ENCODE measurements at regions not wholly inside any gene's neighbourhood (a gene's known extent, or its start where the extent isn't known, plus 50 kb on each side); places are given as distances from the start of the nearest gene placed in this dataset.

DNA sequence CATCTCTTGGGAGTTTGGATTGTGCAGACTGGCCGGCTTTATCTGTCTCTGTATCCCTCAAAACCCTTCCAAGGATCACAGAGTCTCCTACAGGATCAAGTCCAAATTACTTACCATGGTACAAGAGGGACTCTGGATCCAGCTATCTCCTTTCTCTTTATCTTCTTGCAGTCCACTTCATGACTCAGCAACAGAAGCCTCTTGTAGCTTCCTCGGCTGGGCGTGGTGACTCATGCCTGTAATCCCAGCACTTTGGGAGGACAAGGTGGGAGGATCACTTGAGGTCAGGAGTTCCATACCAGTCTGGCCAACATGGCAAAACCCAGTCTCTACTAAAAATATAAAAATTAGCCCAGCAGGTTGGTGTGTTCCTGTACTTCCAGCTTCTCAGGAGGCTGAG is 189.7 kb downstream of the BCAT1 start:
- no peak for DNase-seq

DNA sequence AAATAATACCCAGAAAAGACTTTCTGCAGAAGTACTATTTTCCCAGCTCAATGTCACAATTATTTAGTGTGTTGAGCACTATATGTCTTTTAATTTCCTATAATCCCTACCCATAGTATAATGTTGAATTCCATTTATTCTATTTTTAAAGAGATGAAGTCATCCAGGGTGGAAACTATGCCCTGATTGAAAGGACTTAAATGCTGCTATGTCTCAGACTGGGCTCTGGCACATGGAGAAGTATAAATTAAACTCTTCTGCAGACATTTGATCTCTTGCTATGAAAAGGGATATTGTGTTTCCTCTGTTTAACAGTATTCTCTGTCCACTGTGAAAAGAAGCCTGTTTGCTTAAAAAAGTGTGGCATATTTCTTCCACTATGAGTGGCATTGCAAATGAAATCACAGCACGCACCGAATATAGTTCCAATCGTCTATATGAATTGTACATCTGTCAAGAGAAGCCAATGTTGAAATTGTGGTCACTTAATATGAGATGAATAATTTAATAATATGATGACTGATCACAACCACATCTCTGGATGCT is 192.3 kb downstream of the BCAT1 start:
- DNase-seq: no peak

DNA sequence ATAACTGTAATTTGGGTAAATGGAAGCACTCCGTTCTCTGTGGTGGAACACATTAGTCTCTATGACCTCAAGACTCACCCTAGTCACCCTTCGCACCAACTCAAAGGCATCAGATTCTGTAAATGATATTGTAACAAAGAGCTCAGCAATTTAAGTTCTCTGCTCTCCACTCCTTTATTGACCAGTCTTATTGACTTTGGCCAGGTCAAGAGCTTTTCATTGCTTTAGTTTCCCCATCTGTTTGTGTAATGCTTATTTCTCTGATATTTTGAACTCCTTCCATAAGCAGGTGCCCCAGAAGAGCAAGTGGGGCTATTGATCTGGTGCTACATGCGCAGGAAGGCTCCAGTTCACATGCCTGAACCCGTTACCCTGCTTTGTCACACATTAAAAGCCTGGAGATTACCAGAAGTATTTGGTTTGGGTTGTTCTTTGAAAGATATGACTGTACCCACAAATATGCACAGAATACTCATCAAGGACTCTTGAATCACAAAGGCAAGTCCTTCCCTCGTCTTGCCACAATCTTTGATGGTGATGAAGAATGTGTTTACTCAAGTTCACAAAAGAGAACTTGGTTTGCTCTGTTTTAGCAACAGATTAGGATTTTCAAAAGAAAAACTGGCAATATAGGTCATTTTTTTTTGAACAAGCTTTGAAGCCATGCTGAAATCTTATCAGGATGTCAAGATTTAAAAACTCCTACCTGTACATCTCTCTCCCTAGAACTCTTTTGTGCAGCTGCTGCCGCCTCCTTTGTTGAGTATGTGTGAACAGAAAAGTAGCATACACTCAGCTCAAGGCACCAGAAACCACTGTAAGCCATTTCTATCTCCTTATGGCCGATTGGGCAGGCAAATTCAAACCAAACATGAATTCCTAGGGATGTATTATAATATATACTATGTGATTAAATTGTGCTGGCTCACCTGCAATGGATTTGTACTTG is 193.9 kb downstream of the BCAT1 start:
- no peak for DNase-seq

DNA sequence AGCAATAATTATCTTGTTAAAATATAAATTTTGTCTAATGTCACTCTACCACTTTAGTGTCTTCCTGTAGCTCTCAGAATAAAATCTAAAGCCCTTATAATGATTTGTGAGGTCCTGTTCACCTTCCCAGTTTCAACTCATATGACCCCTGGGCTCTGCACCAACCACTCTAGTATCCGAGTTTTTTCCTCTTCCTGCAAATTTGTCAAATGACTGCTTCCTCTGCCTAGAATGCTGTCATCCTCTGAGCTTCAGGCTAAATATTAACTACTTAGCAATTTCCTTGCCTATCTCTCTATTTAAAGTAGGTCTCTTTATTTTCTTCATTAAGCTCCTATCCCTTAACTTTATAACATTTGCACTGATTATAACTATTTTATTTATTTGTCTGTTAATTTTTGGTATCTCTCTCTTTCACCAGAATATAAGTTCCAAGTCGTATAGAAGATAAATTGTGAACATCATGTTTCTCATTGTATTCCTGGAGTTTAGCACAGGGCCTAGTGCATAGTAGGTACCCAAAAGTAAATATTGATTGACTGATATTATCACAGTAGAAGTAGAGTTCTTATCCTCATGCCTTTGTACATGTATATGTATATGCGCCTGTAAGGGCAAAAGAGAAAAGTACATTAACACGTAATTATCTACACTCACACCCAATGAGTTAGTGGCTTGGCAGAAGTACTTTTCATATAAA is 196.0 kb downstream of the BCAT1 start:
- no peak for DNase-seq

DNA sequence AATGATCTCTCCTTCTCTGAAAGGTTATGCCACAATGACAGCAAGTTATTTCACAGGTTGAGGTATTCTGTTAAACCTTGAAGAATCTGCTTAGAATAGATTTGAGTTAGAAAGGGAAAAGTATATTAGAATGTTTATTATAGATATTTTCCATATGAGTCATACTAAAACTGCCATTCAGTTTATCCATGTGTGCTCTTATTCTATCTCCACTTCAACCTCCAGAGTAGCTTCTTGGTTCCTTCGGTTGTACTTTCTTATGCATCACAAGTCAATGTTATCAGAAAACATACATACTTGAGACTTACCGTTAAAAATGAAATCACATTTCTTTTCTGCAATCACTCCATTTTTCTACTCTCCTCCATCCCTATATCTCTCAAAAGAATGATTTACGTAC is 197.7 kb downstream of the BCAT1 start:
- DNase-seq: no peak

DNA sequence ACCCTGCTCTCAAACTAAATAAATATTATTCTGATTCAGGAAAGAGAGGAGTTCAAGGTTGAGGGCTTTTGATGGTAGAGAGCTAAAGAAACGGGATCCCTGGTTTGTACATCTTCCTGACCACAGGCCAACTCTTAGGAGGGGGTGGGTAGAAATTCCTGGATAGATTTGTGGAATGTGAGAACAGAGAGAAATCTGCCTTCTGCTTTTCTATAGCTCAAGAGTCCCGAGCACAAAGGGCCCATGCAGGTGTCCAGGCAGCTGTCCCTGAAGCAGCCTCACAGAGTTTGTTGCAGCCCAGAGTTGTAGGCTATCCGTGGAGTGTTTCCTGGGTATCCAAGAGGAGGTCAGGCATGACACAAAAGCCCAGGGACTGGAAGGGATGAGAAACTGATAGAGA is 198.6 kb downstream of the BCAT1 start:
- DNase-seq: no peak

DNA sequence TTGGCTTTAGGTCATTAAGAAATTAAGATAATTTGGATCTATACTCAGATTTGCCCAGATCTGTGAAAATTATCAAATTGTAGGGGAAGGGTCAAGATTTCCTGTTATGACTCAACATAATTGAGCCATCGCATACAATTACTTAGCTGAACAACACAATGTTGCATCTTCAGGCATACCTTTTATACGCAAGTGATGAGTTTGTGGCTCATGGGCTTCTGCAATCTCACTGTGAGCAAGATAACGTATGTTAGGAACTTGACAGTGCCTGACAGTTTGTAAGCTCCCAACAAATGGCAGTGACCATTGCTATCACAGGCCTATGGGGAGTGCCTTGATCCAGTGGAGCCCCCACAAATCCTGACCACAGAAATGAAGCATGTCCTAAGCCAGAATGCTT is 199.7 kb downstream of the BCAT1 start:
- no peak for DNase-seq

DNA sequence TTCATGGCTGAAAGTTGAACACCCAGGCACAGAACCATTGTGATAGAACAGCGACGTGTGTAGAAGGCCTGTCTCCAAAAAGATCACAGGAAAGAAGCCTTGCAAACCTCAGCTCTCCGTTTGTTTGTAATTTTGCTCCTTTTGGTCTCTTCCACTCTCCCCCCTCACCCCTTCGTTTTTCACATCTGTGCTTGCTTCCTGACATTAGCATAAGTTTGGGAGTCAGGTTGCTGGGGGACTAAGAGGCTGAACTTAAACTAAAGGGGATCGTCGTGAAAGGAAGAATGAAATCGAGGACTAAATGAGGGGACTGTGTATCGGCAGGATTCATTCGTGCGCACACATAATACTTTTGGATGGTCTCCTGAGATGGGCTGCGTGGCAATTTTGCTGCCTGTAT is 200.6 kb downstream of the BCAT1 start:
- DNase-seq: no peak

DNA sequence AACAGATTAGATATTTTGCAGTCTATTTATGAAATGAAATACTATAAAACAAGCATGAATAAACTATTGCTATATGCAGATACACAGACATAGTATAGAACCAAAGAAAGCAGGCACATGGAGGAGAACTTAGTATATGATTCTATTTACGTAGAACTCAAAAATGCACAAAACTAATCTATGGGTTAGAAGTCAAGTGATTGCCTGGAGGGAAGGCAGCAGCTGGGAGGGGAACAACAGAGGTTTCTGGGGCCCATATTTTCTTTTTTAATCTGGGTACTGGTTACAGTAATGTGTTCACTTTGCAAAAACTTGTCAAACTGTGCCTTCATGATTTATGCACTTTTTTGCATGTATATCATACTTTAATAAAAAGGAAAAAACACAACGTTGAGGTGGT is 202.0 kb downstream of the BCAT1 start:
- no peak for DNase-seq

DNA sequence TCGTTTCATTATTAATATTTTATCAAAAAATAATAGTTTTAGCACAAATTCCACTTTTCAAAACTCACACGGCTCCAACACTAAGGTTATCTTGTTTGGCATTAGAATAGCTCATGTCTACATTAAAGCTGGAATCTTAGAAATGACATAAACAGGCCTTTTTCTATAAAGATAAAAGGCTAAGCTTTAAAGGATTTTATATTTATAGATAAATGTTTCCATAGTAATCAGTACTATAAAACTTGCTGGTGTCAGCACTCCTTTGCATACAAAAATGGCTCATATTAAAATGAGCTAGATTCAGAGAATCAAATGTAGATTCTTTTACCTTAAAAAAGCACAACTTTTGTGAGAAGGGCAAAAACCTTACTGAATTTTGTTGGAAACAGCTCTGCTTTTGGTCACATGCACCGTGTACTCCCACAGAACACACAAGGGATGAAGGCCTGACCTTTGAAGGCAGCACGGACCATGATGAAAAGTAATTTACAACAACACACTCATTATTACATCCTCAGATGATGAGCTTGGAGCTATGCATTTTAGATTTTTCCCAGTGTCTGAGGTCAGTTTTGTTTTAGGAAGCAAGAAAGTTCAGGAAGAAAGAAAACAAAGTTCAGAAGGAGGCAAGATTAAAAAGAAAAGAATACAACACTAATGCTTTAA is 202.8 kb downstream of the BCAT1 start:
- no peak for DNase-seq

DNA sequence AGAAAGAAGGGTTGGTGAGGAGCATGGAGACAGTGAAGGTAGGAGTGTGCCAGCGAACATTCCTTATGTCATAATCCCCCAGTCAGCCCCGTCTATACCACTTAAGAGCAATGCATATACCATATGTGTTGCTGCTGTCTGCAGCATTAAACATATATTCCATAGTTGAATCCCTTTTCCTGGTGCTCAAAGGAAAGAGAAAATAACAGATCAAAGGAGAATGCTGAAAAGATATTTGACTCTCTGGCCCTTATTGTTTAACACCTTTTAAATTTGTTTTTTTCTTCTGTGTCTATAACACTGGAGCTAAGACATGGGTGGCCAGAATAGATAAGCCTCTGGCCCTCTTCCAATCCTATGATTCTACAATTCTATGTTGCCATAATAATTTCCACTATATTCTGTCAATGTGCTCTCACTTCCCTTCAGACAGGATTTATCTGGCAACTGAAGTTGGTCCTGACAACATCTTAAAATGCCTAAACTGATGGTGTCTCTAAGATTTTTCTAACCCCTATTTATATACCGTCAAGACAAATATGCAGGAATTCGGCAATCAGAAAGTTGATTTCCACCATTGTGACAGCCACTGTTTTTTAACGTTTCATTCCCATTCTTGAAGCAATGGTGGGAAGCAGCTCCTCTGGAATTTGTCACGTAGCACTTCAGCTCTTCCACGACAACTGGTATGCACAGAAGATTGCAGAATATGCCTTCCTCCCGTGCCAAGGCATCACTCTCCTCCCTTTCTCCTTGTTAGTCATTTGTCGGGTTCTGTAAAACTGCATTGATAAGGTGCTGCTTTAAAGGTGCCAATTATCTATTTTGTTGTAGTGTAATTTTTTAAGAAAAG is 204.7 kb downstream of the BCAT1 start:
- no peak for DNase-seq

DNA sequence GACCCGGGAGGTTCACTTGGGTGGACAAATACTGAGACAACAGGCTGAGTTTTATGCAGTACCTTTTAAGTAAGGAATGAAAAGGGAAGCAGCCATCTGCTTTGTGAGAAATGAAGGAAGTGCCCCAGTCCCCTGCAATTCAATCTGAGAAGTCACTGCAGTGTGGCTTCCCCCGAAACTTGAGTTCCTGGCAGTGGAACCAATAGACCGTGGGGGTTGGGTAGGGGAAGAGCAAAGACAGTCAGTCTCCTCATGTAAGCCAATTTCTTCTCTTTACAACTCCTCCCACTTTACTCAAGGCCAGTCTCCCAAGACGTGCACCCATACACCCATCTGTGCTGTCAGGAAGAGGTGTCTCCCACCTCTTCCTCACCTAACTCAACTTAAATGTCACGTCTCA is 206.5 kb downstream of the BCAT1 start:
- DNase-seq: no peak

DNA sequence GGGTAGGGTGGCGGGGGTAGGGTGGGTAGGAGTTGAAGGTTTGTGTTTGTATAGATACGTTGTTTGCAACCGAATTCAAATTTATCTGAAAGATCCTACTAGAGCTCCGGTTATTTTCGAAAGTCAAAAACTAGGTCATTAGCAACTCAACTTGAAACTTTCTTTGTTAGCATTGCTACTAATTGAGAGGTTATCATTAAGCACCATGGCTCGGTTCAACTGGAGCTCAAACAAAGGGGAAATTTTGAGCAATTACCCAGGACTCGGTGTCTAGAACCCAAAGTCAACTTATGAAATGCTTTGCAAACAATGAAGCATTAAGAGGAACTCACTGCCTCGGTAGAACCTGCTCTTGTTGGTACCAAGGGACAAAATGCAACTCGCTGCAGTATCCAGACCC is 207.7 kb downstream of the BCAT1 start:
- no peak for DNase-seq

DNA sequence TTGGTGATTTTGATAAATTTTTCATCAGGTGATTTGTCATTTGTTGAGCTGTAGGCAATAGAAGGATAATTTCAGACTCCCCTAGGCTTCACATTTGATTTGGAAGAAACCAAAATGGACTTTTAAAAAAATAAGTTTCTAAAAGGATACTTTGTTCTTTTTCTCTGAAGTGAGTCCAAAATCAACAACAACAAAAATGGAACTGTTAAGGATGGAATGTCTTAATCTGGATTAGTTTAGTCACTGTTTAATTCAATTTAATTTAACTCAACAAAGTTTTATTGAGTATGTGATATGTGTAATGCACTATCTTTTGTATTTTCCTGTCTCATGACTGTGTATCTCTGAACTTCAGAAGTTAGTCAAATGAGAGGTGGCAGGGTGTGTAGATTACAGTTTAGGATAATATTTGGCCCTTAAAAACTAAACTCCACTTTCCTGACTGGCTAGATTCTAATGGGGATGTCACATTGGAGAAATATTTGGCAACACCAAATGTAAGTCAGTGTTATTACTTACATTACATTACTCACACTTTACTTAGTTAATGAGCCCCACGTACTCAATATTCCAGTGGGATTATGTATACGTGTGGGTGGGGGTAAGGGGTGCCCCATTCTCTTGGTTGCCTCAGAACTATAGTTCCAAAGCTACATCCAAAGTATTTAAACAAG is 209.7 kb downstream of the BCAT1 start:
- no peak for DNase-seq

DNA sequence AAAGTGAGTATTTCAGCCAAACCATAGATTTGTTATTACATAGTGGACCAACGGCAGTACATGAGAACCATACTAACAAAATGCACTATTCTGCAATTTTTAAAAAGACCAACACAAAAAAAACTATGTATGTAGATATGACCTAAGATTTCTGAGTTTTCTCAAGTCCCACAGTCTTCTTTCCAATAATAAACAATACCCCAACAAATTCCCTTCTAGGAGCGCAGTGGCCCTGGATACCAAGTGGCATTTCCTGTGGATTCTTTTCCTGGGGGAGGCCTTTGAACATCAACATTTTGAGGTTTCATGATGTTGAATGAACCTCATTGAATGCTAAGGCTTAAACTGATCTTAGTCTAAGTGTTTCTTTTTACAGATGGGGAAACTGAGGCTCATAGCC is 210.5 kb downstream of the BCAT1 start:
- no peak for DNase-seq

DNA sequence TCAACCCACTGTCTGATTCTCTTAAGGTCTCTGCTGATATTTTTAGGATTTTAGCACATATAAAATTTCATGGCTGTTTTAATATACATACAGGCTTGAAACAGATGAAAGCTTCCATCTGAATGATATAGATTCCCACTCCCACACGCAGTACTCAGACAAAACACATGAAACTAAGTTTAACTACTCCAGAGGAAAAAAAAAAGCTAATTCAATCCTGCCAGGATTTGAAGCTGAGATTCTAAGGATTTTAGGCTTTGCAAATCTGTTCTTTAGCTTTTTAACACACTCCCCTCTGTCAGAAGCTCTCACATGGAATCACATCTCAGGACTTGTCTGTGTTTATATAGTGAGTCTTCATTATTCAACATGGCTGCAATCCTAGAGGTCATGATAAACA is 217.3 kb downstream of the BCAT1 start:
- no peak for DNase-seq

DNA sequence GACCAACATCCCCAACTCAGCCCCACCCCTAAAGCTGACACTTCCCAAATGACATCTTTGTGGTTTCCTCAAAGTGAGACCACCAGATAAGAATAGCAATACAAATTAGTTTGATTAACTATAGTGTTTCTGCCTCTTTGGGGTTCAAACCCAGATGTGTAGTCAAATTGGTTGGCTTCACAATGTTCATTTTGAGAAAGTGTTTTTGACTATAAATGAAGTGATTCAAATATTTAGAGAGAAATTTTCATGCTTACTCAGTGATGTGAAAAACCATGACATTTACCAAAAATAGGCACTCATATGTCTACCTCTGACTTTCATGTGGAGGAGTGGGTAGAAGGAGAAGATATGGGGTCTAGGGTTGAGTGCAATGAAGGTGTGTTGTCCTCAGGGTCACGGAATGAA is 218.4 kb downstream of the BCAT1 start:
- no peak for DNase-seq

DNA sequence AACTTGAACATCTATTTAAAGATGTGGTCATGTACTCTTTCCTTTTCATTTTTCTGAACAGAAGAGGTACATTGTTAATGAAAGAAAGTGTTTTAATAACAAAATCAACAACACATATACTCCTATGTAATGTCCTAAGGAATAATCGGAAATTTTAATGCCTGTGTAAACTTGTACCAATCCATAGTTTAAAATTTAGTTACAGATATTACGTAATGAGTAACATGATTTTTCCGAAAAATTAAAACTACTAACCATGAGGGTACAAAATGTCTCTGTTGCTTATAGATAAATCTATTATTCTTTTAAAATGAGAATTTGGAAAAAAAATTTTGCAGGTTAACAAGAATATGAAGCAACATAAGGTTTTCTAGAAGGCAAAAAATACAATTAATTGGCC is 220.1 kb downstream of the BCAT1 start:
- no peak for DNase-seq

DNA sequence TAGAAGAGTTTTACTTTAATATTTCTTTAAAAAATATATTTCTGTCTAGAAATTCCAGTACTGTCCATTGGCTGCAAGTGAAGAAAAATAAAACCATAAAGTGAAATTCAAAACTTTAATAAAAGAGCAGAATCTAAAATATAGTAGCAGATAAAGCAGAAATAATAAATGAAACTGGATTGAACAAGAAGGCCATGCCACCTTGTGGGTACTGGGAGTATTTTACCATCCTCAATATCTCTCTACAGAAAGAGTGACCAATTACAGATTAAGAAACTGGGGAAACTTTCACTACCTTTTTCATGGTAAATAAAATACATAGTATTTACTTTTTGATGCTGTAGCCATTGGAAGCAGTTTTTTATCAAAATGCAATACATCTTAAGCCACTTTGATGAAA is 220.5 kb downstream of the BCAT1 start:
- DNase-seq: no peak

DNA sequence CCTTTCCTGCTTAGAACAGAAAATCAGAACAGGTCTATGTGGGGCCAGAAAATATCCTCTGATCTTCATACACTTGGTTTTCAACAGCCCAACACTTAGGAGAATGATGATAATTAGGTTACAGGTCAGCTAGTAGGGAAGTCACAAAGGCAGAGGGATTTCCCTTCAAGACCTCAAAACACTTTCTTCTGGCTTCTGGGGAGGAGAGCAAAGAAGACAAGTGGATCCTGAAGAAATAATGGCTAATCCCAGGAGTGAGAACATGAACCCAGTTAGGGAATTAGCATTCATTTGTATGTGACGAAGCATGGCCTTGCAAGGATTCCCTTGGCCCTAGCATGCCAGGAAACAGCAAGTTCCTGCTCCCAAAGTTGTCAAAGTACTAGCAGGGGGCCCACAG is 223.3 kb downstream of the BCAT1 start:
- DNase-seq: no peak

DNA sequence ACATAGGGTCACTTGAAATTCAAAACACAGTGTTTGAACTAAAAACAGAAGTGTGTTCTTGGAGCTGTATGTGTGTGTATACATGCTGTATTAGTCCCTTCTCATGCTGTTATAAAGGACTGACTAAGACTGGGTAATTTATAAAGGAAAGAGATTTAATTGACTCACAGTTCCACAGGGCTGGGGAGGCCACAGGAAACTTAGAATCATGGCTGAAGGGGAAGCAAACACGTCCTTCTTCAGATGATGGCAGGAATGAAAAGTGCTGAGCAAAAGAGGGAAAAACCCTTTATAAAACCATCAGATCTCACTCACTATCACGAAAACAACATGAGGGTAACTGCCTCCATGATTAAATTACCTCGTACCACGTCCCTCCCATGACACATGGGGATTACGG is 224.1 kb downstream of the BCAT1 start:
- DNase-seq: no peak

DNA sequence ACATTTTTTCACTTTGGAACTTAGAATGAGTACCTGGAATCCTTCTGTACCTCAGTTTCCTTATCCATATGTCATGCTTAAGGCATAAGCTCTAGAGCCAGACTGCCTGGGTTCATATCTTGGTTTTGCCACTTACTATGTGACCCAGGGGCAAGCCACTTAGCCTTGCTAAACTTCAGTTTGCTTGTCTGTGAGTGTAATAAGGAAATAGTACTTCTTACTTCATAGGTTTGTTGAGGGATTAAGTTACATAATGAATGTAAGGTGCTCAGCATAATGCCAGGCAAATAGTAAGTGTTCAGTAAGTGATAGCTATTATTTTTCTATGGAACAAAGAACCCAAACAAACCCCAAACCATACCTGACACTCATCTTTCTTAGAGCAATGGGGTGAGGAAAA is 225.1 kb downstream of the BCAT1 start:
- no peak for DNase-seq

Measured in NCI-H2107 (cell line).